ENCODE measurements at regions not wholly inside any gene's neighbourhood (a gene's known extent, or its start where the extent isn't known, plus 50 kb on each side); places are given as distances from the start of the nearest gene placed in this dataset.
"Not testable (repeated sequence)": the region's sequence is repeated elsewhere in the genome, so short reads cannot be mapped to it uniquely, and the experiment has no call there.

GRCh38 chr21:38912789-38913119 lies 107.0 kb downstream of the ETS2 start:
- DNase-seq (ENCODE audit: low spot score), result no peak

GRCh38 chr21:38912102-38912629 lies 106.4 kb downstream of the ETS2 start:
- no peak for DNase-seq (ENCODE audit: low spot score)

DNA sequence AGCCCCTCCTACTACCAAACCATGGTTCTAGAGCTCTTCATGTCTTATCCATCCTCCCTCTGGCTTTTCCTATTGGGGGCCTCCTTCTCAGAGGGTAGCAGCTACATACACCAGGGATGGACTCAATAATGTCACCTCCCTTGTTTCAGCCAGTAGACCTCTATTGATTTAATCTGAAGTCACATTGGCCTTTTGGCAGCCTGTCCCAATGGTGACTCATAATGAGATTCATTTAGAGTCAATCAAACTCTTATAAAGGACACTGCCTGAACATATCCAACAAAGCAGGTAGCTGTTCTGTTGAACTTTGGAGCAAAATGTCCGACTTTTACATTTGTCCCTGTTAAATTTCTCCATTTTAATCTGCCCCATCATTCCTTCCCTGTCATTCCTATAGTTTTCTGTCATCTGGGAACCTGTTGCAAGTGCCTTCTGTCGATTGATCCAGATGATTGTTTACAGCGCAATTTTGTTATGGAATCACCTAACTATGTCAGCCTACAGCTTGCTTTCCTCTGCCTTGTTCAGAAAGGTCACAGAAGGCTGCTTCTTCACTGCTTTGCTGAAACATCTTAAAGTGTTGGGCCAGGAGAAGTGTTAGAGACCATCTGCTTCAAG lies 105.9 kb downstream of the ETS2 start:
- no peak for DNase-seq (ENCODE audit: low spot score)

DNA sequence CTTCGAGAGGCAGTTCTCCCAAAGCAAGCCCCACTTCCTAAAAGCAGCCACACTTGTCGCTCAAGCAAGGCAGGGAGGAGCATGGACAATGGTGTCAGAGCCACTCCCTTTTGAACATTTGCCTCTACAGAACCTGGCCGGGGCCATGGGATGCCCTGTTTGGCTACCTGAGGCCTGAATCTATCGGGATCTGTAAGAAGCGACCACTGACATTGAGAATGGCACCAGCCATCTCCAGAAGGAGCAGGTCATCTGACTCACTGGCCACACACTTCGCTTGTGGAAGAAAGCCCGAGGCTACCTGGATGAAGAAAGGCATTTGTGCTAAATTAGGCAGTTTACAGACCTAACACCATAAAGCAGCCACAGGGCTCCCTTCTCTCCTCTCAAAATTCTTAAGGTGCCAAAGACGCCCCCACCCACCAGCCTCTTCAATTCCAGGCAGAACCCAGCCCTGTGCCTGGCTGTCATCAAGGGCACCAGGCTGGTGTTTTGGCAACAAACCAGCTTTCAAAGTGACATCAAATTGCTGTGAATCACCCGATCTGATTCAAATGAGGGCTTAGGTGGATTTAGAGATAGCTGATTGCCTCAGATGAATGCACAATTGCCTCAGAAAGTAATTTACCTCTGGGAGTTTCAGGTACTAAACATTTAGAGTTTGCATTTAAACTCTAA lies 104.8 kb downstream of the ETS2 start:
- no peak for DNase-seq (ENCODE audit: low spot score)

- DNase-seq (ENCODE audit: low spot score), result no peak
Observed at GRCh38 chr21:38909929-38910328, 104.2 kb downstream of the ETS2 start.

DNA sequence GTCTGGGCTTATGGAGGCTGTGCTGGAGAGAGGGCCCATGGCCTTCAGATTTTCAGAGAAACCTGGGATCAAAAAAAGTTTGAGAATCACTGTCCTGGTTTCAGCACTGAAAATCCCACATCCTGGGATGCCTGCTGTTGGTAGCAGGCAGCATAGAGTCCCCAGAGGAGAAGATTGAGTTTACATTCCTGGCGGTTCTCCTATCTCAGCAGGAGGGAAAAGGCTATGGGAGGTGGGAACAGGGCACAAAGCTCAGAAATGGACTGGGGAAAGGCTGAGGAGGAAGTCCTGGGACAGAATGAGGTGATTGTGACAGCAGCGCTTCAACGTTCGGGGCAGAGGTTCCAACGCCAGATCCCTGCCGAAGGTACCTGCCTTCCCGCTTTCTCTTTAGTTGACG lies 103.4 kb downstream of the ETS2 start:
- no peak for DNase-seq (ENCODE audit: low spot score)

DNA sequence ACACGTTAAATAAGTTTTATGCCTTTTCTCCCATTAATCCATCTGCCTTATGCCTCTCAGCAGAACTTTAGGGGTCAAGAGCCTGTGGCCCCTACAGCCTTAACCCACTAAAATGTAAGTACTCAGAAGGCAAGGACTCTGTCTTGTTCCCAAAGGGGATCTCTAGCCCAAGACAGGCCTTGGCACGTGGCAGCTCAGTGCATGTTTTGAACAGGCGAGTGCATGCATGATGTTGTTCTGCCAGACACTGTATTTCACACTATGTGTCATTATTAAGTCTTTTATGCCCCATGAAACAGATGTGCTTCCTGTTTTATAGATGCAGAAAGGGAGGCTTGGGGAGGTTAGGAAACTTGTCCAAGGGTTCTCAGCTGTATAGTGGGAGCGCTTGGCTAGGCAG lies 102.8 kb downstream of the ETS2 start:
- DNase-seq (ENCODE audit: low spot score), result no peak

- no peak for DNase-seq (ENCODE audit: low spot score)
Observed at GRCh38 chr21:38905752-38906151, 100.0 kb downstream of the ETS2 start.

- DNase-seq (ENCODE audit: low spot score), result no peak
Observed at GRCh38 chr21:38905328-38905727, 99.6 kb downstream of the ETS2 start.

DNA sequence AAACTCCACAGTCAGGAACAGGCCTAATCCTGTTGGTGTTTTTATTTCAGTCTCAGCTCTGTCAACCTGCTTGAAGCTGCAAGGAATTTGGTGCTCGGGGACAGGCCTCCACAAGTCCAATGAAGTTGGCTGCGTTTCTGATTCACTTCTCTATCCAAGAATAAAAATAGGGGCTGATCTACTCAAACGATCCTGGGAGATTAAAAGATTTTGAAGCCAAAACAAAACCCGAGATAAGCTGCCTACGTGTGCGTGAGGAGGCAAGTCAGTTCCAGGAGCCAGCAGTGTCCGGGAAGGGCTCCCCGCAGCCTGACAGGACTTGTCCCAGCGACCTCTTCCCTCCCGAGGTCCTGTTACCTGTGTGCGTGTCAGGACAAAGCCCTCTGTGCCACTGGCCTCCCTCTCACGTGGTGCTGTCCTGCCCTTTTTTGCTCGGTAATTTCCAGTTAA lies 98.0 kb downstream of the ETS2 start:
- DNase-seq (ENCODE audit: low spot score), result no peak

GRCh38 chr21:38902608-38903445 lies 97.1 kb downstream of the ETS2 start:
- no peak for DNase-seq (ENCODE audit: low spot score)

- no peak for DNase-seq (ENCODE audit: low spot score)
Observed at GRCh38 chr21:38900499-38900898, 94.8 kb downstream of the ETS2 start.

- not testable (repeated sequence) for DNase-seq (ENCODE audit: low spot score)
Observed at GRCh38 chr21:38899985-38900384, 94.3 kb downstream of the ETS2 start.

GRCh38 chr21:38899277-38899947 lies 93.7 kb downstream of the ETS2 start:
- DNase-seq (ENCODE audit: low spot score), result no peak

DNA sequence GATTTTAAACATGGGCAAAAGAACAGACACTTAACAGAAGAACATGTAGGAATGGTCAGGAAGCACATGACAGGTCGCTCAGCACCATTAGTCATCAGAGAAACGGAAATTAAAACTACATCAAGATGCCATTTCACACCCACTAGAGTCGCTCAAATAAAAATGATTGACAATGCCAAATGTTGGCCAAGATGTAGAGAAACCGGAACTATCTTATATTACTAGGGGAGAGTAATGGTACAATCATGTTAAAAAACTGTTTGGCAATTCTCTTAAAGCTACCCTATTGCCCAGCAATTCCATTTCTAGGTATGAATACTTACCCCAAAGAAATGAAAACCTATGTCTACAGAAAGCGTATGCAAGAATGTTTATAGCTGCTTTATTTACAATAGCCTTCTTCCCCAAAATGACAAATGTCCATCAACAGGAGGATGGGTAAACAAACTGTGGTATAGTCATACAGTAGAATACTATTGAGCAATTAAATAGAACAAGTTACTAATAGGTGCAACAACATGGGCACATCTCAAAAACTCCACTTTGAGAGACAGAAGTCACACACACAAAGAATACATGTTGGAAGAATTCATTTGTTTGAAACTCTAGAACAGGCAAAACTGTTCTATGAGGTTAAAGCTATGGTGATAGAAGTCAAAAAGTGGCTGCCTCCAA lies 92.8 kb downstream of the ETS2 start:
- DNase-seq (ENCODE audit: low spot score), result no peak

DNA sequence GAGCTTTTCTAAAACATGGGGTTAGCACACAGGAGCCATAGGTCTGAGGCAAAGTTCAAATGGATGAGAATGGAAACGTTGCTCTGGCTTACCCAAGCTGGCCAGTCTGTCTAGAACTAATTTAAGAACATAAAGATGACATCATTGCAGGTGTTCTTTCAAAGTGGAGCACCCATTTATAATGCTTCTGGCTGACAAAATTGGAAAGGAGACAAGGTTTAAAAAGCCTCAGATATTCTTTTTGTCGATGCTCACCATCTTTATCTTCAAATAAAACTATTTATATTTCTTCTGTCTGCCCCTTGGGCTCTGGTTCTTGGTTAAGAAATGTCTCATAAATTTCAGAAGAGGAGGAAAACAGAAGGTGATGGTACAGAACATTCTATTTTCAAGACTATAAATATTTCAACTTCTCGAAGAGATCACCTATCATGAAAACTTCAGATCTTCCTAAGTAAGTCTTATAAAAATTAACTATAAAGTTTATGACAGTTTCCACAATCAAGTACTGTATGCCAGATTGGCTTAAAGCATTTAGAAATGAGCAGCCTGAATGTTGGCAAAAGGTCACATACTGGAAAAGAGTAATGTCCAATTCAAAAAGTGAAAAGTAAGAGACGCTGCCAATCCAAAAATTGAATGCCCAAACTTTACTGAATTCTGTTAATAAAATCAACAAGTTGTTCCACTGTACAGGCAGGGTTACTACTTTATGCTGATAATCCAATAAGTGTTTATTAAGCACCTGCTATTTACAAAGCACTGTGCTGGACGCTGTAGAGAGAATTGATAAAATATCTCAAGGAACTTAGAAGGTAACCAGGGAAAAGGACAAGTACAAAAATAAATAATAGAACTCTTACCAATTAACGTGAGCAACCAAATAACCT lies 92.0 kb downstream of the ETS2 start:
- DNase-seq (ENCODE audit: low spot score), result no peak

DNA sequence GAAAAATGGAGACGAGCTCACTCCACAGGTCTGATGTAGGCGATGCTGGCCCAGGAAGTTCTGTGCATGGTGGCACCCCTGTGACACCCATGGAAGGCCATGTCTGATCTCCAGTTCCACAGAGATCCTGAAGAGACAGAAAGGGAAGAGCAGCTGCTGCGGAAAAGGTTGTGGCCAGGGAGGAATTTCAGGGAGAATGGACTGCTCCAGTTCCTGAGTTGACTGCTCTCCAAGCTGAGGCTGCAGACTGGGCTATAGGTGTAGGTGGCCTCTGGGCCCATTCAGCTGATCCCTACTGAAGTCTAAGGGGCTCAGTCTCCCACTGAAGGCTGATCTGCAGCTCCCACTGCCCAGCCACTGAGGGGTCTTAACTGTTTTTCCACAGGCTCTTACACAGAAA lies 89.2 kb downstream of the ETS2 start:
- DNase-seq (ENCODE audit: low spot score), result no peak

- DNase-seq (ENCODE audit: low spot score), result no peak
Observed at GRCh38 chr21:38888991-38889561, 83.3 kb downstream of the ETS2 start.

DNA sequence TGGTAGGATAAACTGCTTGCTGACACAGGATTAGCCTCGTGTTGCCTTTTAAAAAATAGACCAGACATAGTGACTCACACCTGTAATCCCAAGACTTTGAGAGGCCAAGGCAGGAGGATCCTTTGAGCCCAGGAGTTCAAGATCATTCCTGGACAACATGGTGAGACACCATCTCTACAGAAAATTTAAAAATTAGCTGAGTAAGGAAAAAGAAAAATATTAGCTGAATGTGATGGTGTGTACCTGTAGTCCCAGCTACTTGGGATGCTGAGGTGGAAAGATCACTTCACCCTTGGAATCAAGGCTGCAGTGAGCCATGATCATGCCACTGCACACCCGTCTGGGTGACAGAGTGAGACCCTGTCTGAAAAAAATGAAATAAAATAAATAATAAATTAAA lies 82.0 kb downstream of the ETS2 start:
- no peak for DNase-seq (ENCODE audit: low spot score)

DNA sequence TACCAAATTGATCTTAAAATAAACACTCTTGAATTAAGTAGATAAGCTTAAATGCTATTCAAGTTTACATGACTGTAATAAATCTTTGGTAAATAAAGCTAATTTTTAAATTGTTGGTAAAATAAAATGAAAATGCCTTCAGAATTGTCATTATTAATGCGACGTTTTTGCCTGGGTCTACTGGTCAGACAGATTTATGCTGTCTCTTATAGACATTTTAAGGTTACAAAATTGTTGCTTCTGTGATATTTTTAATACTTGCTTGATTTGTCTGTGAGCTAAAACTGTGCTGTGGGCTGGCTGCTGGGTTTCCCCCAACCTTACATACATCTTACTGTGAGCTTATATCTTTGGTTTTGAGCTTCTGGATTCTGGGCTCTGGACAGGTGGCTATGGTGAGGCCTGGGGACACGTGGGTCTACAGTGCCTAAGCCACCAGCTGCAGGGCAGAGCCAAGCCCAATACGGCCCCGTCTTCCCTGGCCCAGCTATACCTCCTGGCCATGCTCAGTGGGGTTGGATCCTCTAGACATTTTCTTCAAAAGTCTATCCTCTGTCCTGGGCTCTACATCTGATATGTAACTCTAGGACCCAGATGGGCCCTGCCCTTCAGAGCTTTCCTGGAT lies 81.4 kb downstream of the ETS2 start:
- DNase-seq (ENCODE audit: low spot score), result no peak
